A673 (cell line): ENCODE measurements at regions not wholly inside any gene's neighbourhood (a gene's known extent, or its start where the extent isn't known, plus 50 kb on each side); places are given as distances from the start of the nearest gene placed in this dataset.

Experiments used
- CTCF ChIP-seq: fragments of 300-800, 200-600 bp; sonication (generic); conservative IDR thresholded peaks from 2 replicates; pipeline ENCODE4 v1.5.1; 2017; ENCODE audit warnings: low read depth, mild to moderate bottlenecking, antibody characterized with exemption, low read length, moderate library complexity, mixed read lengths
- EZH2 ChIP-seq: fragments of 200-600 bp; sonication (generic); IDR thresholded peaks from 2 replicates; pipeline ENCODE4 v1.6.1; 2017; ENCODE audit warnings: borderline replicate concordance, low read depth, mild to moderate bottlenecking, mixed read lengths, antibody characterized with exemption, low read length; ENCODE audit not compliant: poor library complexity, severe bottlenecking

DNA sequence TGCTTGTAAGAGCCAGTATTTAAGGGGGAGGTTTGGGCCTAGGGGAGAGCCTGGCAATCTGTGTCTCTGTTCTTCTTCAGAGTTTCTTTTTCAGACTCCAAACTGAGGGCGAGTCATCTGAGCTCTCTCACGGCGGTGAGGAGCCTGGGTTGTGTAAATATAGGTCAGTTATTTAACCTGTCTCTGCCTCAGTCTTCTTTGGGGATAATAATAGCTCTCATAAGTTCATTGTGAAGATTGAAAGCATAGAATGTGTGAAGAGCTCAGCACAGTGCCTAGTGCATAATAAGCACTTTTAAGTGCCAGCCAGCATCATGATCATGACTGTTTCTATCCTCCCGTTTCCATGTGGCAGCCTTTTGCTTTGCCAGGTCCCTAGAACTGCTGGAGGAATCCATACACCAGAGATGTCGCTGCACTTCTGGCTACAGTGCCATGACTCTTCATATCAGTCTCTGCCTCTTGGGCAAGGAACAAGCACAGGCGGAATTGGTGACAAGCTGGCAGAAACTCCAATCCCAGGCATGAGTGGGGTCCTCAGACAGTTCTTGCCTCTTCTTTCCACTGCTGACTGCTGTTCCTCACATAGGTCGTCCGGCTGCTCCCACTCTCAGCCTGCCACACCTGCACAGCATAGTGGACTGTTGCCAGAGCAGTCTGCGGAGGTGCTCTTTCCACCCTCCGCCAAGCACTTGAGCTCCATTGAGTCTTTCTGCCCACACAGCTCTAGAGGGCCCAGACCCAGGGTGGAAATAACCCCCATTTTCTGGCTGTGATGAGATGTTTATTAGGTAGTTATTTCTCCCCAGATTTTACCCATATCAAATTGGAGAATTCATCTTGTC lies 103.7 kb upstream of the MAML3 start:
- TF ChIP-seq CTCF = no peak
- no peak for TF ChIP-seq EZH2
